Sigmoid colon (tissue), 6 donors: ENCODE measurements at regions not wholly inside any gene's neighbourhood (a gene's known extent, or its start where the extent isn't known, plus 50 kb on each side); places are given as distances from the start of the nearest gene placed in this dataset.

Source experiments
- DNase-seq: peaks from one replicate; pipeline ENCODE4 v3.0.0-alpha.2; 2019
- H3K27ac ChIP-seq, 4 donors: fragments of 200-600 bp; sonication (generic); one replicate each; pipeline ENCODE4 v1.5.1; 2016 to 2019; ENCODE audit warnings: mild to moderate bottlenecking in 1 of 4
- H3K27me3 ChIP-seq, 3 donors: fragments of 200-600 bp; sonication (generic); one replicate each; pipeline ENCODE4 v1.5.1; 2019; ENCODE audit warnings: mild to moderate bottlenecking in 1 of 3
- H3K36me3 ChIP-seq, 4 donors: fragments of 200-600 bp; sonication (generic); one replicate each; pipeline ENCODE4 v1.5.1; 2016 to 2019
- H3K4me1 ChIP-seq, 4 donors: fragments of 200-600 bp; sonication (generic); one replicate each; pipeline ENCODE4 v1.5.1; 2017 to 2019
- H3K4me3 ChIP-seq, 4 donors: fragments of 200-600 bp; sonication (generic); one replicate each; pipeline ENCODE4 v1.5.1; 2017 to 2019; ENCODE audit warnings: mild to moderate bottlenecking in 2 of 4, moderate library complexity in 1 of 4
- H3K9me3 ChIP-seq, 4 donors: fragments of 200-600 bp in 3 of 4; sonication (generic) in 3 of 4; one replicate each; pipeline versions ENCODE4 v1.5.1 to v1.6.1; 2013 to 2019
- CTCF ChIP-seq, 4 experiments: fragments of 450-650 bp in 3 of 4; fragments of 200-600 bp in 1 of 4; IDR thresholded peaks; one replicate each; pipeline ENCODE4 v1.5.1; 2016 to 2019; ENCODE audit warnings: antibody characterized with exemption in 4 of 4, mild to moderate bottlenecking in 3 of 4, moderate library complexity in 2 of 4
- EP300 ChIP-seq, 4 donors: sonication (generic); formaldehyde crosslinking; IDR thresholded peaks; one replicate each; pipeline ENCODE4 v1.6.1; 2017; ENCODE audit warnings: antibody characterized with exemption in 4 of 4
- POLR2A ChIP-seq, 2 donors: fragments of 450-650 bp; IDR thresholded peaks; one replicate each; pipeline ENCODE4 v1.6.1; 2016; ENCODE audit warnings: antibody characterized with exemption in 2 of 2, mild to moderate bottlenecking in 2 of 2, moderate library complexity in 2 of 2
- POLR2AphosphoS5 ChIP-seq, 4 donors: sonication (generic); formaldehyde crosslinking; IDR thresholded peaks; one replicate each; pipeline ENCODE4 v1.6.1; 2017; ENCODE audit warnings: antibody characterized with exemption in 4 of 4
- WGBS, 2 donors: extraction: QIAGEN DNeasy Blood & Tissue Kit; methylation state at CpG; one replicate each; pipeline ENCODE4 v1.1.7; 2013; 5-methylcytosine and 5-hydroxymethylcytosine counted together
- intact Hi-C: fragments of 100-400 bp; cut with DNase I; formaldehyde crosslinking; loops from one replicate; pipeline ENCODE4 v1.15.1; 2023
- donor health status: healthy with polysubstance abuse.
- donor health status: healthy.

GRCh38 chr11:91433284-91434010 is 791.2 kb upstream of the FAT3 start:
- Histone ChIP-seq H3K36me3 (no peaks in the 10 kb centered on the region), H3K27ac (no peak overlapping the region), H3K9me3 (no peaks in the 10 kb centered on the region), H3K4me3 (no peak overlapping the region), H3K27me3 (no peaks in the 10 kb centered on the region), H3K4me1 (no peaks in the 10 kb centered on the region)
- intact Hi-C loops, result no loop called here
- DNase-seq, result no peak
- TF ChIP-seq CTCF (IDR thresholded peaks at IDR 0.05), result no peak
- no peak for TF ChIP-seq POLR2AphosphoS5 (IDR thresholded peaks at IDR 0.05)
- TF ChIP-seq POLR2A (IDR thresholded peaks at IDR 0.05), result no peak
- TF ChIP-seq EP300 (IDR thresholded peaks at IDR 0.05), result no peak
- 76 to 83% methylated on average over 8 of the region's 8 CpGs for WGBS, 2 donors

GRCh38 chr11:91421641-91422040 is 803.0 kb upstream of the FAT3 start:
- WGBS, 2 donors, result 73 to 74% methylated on average over 3 of the region's 3 CpGs
- Histone ChIP-seq H3K27ac (no peak overlapping the region), H3K27me3 (no peaks in the 10 kb centered on the region), H3K9me3 (no peaks in the 10 kb centered on the region), H3K4me1 (no peaks in the 10 kb centered on the region), H3K4me3 (no peak overlapping the region), H3K36me3 (no peaks in the 10 kb centered on the region)
- DNase-seq, result no peak
- TF ChIP-seq EP300 (IDR thresholded peaks at IDR 0.05) (no peak), POLR2A (IDR thresholded peaks at IDR 0.05) (no peak), CTCF (IDR thresholded peaks at IDR 0.05) (no peak), POLR2AphosphoS5 (IDR thresholded peaks at IDR 0.05) (no peak)
- intact Hi-C loops, result no loop called here

DNA sequence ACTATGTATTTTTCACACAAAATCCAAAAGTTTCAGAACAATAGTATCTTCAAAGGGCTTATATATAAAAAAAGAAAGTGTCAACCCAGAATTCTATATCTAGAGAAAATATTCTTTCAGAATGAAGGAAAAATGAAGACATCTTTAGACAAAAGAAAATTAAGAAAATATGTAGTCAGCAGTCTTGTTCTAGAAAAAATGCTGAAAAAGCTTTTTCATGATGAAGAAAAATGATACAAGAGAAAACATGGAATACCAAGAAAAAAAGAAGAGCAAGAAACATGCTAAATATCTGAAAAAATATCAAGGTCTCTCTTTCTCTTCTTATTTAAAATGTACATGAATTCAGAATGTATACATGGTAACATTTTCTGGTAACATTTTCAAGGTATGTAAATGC is 816.8 kb upstream of the FAT3 start:
- Histone ChIP-seq H3K9me3 (peaks cover 0 to 5% (median 0%) of the 10 kb centered on the region in 4 donors), H3K36me3 (no peaks in the 10 kb centered on the region), H3K27me3 (no peaks in the 10 kb centered on the region), H3K4me3 (no peak overlapping the region), H3K4me1 (no peaks in the 10 kb centered on the region), H3K27ac (no peak overlapping the region)
- no peak for DNase-seq
- no peak for TF ChIP-seq CTCF (IDR thresholded peaks at IDR 0.05)
- TF ChIP-seq POLR2AphosphoS5 (IDR thresholded peaks at IDR 0.05), result no peak
- TF ChIP-seq POLR2A (IDR thresholded peaks at IDR 0.05), result no peak
- TF ChIP-seq EP300 (IDR thresholded peaks at IDR 0.05), result no peak
- intact Hi-C loops, result no loop called here

GRCh38 chr11:91406009-91406408 is 818.6 kb upstream of the FAT3 start:
- no peaks in the 10 kb centered on the region for H3K27me3 ChIP-seq
- no peaks in the 10 kb centered on the region for H3K36me3 ChIP-seq
- H3K27ac ChIP-seq, result no peak overlapping the region
- peaks cover 0 to 5% (median 2%) of the 10 kb centered on the region in 4 donors for H3K9me3 ChIP-seq
- no peak for DNase-seq
- TF ChIP-seq EP300 (IDR thresholded peaks at IDR 0.05) (no peak), CTCF (IDR thresholded peaks at IDR 0.05) (no peak), POLR2AphosphoS5 (IDR thresholded peaks at IDR 0.05) (no peak), POLR2A (IDR thresholded peaks at IDR 0.05) (no peak)
- WGBS, 2 donors, result 92 to 95% methylated on average over 2 of the region's 2 CpGs
- intact Hi-C loops, result no loop called here
- no peaks in the 10 kb centered on the region for H3K4me1 ChIP-seq
- no peak overlapping the region for H3K4me3 ChIP-seq

DNA sequence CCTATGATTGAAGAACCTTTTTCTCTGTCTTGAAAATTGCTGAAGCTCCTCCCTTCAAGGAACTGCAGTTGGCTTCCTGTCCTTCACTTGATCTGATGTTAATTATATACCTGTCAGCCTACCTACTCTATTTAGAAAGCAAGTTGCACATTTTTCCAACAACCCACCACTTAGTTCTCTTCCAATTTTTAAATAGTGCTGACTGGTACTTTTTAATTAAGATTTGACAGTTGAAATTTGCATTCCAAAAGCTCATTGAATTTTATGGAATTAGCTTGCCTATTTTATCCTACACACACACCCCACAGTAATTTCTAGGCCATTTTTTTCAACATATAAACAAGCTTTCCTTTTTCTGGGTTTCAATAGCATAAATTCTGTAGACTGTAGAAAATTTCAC is 820.3 kb upstream of the FAT3 start:
- Histone ChIP-seq H3K27ac (no peak overlapping the region), H3K27me3 (no peaks in the 10 kb centered on the region), H3K9me3 (peaks cover 0 to 5% (median 3%) of the 10 kb centered on the region in 4 donors), H3K4me1 (no peaks in the 10 kb centered on the region), H3K4me3 (no peak overlapping the region), H3K36me3 (no peaks in the 10 kb centered on the region)
- no peak for DNase-seq
- no peak for TF ChIP-seq CTCF (IDR thresholded peaks at IDR 0.05)
- TF ChIP-seq POLR2A (IDR thresholded peaks at IDR 0.05), result no peak
- TF ChIP-seq EP300 (IDR thresholded peaks at IDR 0.05), result no peak
- TF ChIP-seq POLR2AphosphoS5 (IDR thresholded peaks at IDR 0.05), result no peak
- intact Hi-C loops, result no loop called here
